ENCODE measurements at regions not wholly inside any gene's neighbourhood (a gene's known extent, or its start where the extent isn't known, plus 50 kb on each side); places are given as distances from the start of the nearest gene placed in this dataset.
"Not testable (repeated sequence)": the region's sequence is repeated elsewhere in the genome, so short reads cannot be mapped to it uniquely, and the experiment has no call there.

DNA sequence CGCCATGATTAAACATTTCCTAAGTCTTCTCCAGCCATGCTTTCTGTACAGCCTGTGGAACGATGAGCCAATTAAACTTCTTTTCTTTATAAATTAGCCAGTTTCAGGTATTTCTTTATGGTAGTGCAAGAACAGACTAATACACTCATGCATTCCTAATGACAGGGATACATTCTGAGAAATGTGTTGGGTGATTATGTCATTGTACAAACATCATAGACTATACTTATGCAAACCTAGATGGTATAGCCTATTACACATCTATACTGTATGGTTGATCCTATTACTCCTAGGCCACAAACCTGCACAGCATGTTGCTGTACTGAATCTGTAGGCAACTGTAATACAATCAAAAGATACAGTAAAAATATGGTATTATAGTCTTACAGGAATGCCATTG is 83.1 kb downstream of the ATOH1 start:
- FAIRE-seq (no peak), DNase-seq (ENCODE audit: insufficient read length, low spot score) (no peak)
- TF ChIP-seq, protein P1, sequence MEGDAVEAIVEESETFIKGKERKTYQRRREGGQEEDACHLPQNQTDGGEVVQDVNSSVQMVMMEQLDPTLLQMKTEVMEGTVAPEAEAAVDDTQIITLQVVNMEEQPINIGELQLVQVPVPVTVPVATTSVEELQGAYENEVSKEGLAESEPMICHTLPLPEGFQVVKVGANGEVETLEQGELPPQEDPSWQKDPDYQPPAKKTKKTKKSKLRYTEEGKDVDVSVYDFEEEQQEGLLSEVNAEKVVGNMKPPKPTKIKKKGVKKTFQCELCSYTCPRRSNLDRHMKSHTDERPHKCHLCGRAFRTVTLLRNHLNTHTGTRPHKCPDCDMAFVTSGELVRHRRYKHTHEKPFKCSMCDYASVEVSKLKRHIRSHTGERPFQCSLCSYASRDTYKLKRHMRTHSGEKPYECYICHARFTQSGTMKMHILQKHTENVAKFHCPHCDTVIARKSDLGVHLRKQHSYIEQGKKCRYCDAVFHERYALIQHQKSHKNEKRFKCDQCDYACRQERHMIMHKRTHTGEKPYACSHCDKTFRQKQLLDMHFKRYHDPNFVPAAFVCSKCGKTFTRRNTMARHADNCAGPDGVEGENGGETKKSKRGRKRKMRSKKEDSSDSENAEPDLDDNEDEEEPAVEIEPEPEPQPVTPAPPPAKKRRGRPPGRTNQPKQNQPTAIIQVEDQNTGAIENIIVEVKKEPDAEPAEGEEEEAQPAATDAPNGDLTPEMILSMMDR (IDR thresholded peaks at IDR 0.05; ENCODE audit: insufficient read depth, missing control alignments), result no peak

DNA sequence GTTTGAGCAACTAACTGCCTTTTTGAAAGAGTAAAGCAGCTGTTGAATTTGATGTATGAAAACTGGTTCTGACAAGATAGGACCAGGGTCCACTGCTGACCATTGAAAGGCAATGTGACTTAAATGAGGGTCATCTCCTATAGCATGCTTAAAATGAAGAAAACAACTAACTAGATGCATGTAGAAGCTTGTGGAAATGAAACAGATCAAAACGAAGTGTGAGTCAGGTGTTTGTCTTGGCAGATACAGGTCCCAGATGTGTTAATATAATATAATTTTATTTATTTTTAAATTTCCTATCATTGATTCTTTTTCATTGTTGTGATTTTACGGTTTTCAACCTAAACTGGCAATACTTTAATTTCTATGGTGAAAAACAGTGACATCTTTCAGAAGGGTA is 83.6 kb downstream of the ATOH1 start:
- TF ChIP-seq, protein P1 (IDR thresholded peaks at IDR 0.05; ENCODE audit: insufficient read depth, missing control alignments), result no peak
- no peak for DNase-seq (ENCODE audit: insufficient read length, low spot score)
- FAIRE-seq, result no peak

DNA sequence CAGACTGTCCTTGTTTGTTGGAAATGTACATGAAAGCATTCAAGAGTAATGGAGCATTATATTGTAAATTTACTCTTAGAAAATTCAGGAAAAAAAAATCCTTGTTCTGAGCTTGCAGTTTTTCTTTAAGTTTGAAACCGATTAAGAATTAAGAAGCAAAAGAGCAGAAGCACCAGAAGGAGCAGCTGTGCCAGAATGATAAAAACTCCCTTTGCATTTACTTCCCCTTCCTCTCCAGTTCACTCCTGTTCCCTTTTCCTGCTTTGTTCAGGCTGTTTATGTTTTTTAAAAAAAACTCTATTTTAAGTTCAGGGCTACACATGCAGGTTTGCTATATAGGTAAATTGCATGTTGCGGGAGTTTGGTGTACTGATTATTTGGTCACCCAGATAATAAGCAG is 90.3 kb downstream of the ATOH1 start:
- TF ChIP-seq, protein P1 (IDR thresholded peaks at IDR 0.05; ENCODE audit: insufficient read depth, missing control alignments), result no peak
- DNase-seq (ENCODE audit: insufficient read length, low spot score) (no peak), FAIRE-seq (no peak)

GRCh38 chr4:93923570-93923969 is 95.0 kb downstream of the ATOH1 start:
- not testable (repeated sequence) for DNase-seq (ENCODE audit: insufficient read length, low spot score); FAIRE-seq

- DNase-seq (ENCODE audit: insufficient read length, low spot score) (no peak), FAIRE-seq (no peak)
- TF ChIP-seq, protein P1 (IDR thresholded peaks at IDR 0.05; ENCODE audit: insufficient read depth, missing control alignments), result no peak
These were observed 118.7 kb downstream of the ATOH1 start for GRCh38 chr4:93947286-93947685.

GRCh38 chr4:93950239-93950638 is 121.7 kb downstream of the ATOH1 start:
- FAIRE-seq; DNase-seq (ENCODE audit: insufficient read length, low spot score): not testable (repeated sequence)

GRCh38 chr4:93957186-93957585 is 128.6 kb downstream of the ATOH1 start:
- FAIRE-seq, result no peak

DNA sequence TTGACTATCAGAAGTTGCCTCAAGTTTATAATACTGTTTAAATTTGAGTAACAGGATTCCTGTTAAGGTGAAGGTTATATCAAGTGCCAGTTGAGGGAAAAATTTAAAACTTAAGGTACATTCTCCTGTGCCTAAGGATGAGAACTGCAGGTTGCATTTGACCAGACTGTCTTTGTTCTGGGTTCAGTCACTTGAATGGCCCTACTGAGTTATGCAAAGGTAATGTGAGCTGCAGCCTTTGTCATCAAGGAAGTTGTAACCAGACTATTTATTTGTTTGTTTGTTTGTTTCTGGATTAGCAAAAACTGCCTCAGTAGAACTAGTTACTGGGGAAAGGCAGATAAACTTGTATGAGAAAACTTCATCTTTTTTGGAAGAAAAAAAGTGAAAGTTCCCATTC is 131.9 kb downstream of the ATOH1 start:
- DNase-seq (ENCODE audit: insufficient read length, low spot score), result no peak
- no peak for FAIRE-seq
- TF ChIP-seq, protein P1 (IDR thresholded peaks at IDR 0.05; ENCODE audit: insufficient read depth, missing control alignments), result no peak

More at GRCh38 chr4:93957186-93957585, 128.6 kb downstream of the ATOH1 start:
- TF ChIP-seq, protein P1 (IDR thresholded peaks at IDR 0.05; ENCODE audit: insufficient read depth, missing control alignments), result no peak
- DNase-seq (ENCODE audit: insufficient read length, low spot score), result no peak

All from D721Med (cell line).